IMR-90 (cell line): ENCODE measurements at regions not wholly inside any gene's neighbourhood (a gene's known extent, or its start where the extent isn't known, plus 50 kb on each side); places are given as distances from the start of the nearest gene placed in this dataset.

ENCODE experiments used
- POLR2A ChIP-seq: IDR thresholded peaks from 2 replicates; pipeline ENCODE4 v1.6.1; 2012; ENCODE audit warnings: mild to moderate bottlenecking, low read depth, low read length
- RFX5 ChIP-seq: IDR thresholded peaks from 2 replicates; pipeline ENCODE4 v1.8.0; 2012; ENCODE audit warnings: low read depth, mild to moderate bottlenecking, low read length, moderate library complexity
- TF ChIP-seq, protein P1 (sequence below): conservative IDR thresholded peaks from 2 replicates; pipeline ENCODE4 v1.5.1; 2012; ENCODE audit warnings: mild to moderate bottlenecking, low read depth, low read length, improper control_type of control experiment

- TF ChIP-seq, protein P1, sequence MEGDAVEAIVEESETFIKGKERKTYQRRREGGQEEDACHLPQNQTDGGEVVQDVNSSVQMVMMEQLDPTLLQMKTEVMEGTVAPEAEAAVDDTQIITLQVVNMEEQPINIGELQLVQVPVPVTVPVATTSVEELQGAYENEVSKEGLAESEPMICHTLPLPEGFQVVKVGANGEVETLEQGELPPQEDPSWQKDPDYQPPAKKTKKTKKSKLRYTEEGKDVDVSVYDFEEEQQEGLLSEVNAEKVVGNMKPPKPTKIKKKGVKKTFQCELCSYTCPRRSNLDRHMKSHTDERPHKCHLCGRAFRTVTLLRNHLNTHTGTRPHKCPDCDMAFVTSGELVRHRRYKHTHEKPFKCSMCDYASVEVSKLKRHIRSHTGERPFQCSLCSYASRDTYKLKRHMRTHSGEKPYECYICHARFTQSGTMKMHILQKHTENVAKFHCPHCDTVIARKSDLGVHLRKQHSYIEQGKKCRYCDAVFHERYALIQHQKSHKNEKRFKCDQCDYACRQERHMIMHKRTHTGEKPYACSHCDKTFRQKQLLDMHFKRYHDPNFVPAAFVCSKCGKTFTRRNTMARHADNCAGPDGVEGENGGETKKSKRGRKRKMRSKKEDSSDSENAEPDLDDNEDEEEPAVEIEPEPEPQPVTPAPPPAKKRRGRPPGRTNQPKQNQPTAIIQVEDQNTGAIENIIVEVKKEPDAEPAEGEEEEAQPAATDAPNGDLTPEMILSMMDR: no peak
- no peak for TF ChIP-seq RFX5
- TF ChIP-seq POLR2A: no peak
These were observed 240.4 kb upstream of the PPP2R2D start for GRCh38 chr10:131660427-131660826.
